ENCODE measurements at regions not wholly inside any gene's neighbourhood (a gene's known extent, or its start where the extent isn't known, plus 50 kb on each side); places are given as distances from the start of the nearest gene placed in this dataset.

- Histone ChIP-seq H2AFZ (no peak overlapping the region), H3K27ac (no peak overlapping the region), H3K27me3 (ENCODE audit: control insufficient read depth, insufficient read depth, low read length) (no peaks in the 10 kb centered on the region)
Observed at GRCh38 chr20:39181490-39181889, 219.3 kb downstream of the DHX35 start.

GRCh38 chr20:39176457-39176856, 214.3 kb downstream of the DHX35 start:
- no peak overlapping the region for H3K4me2 ChIP-seq (ENCODE audit: low read length)
- peaks cover 16% of the 10 kb centered on the region for H3K4me1 ChIP-seq
- TF ChIP-seq CTCF (IDR thresholded peaks at IDR 0.05), result no peak
- no peaks in the 10 kb centered on the region for H3K9me3 ChIP-seq (ENCODE audit: control insufficient read depth, low read length)
- H3K4me3 ChIP-seq (ENCODE audit: low read depth, low read length), result no peak overlapping the region
- no peaks in the 10 kb centered on the region for H3K36me3 ChIP-seq (ENCODE audit: control insufficient read depth, insufficient read depth, low read length)
- no peaks in the 10 kb centered on the region for H3K79me2 ChIP-seq
- no peak overlapping the region for H3K9ac ChIP-seq
- H2AFZ ChIP-seq, result no peak overlapping the region
- H3K27me3 ChIP-seq (ENCODE audit: control insufficient read depth, insufficient read depth, low read length), result no peaks in the 10 kb centered on the region
- no peak overlapping the region for H3K27ac ChIP-seq

More at GRCh38 chr20:39181490-39181889, 219.3 kb downstream of the DHX35 start:
- TF ChIP-seq CTCF (IDR thresholded peaks at IDR 0.05), result no peak
- no peak overlapping the region for H3K4me2 ChIP-seq (ENCODE audit: low read length)
- peaks cover 16% of the 10 kb centered on the region for H3K4me1 ChIP-seq
- H3K4me3 ChIP-seq (ENCODE audit: low read depth, low read length), result no peak overlapping the region
- no peaks in the 10 kb centered on the region for H3K9me3 ChIP-seq (ENCODE audit: control insufficient read depth, low read length)
- H3K36me3 ChIP-seq (ENCODE audit: control insufficient read depth, insufficient read depth, low read length), result no peaks in the 10 kb centered on the region
- H3K9ac ChIP-seq, result no peak overlapping the region
- no peaks in the 10 kb centered on the region for H3K79me2 ChIP-seq

GRCh38 chr20:39170896-39171463, 208.8 kb downstream of the DHX35 start:
- H2AFZ ChIP-seq, result no peak overlapping the region
- no peak for TF ChIP-seq CTCF (IDR thresholded peaks at IDR 0.05)
- no peak overlapping the region for H3K4me2 ChIP-seq (ENCODE audit: low read length)
- H3K9me3 ChIP-seq (ENCODE audit: control insufficient read depth, low read length), result no peaks in the 10 kb centered on the region
- no peak overlapping the region for H3K4me3 ChIP-seq (ENCODE audit: low read depth, low read length)
- no peak overlapping the region for H3K27ac ChIP-seq
- H3K27me3 ChIP-seq (ENCODE audit: control insufficient read depth, insufficient read depth, low read length), result no peaks in the 10 kb centered on the region
- H3K36me3 ChIP-seq (ENCODE audit: control insufficient read depth, insufficient read depth, low read length), result no peaks in the 10 kb centered on the region
- no peak overlapping the region for H3K9ac ChIP-seq
- no peaks in the 10 kb centered on the region for H3K4me1 ChIP-seq
- no peaks in the 10 kb centered on the region for H3K79me2 ChIP-seq

- Histone ChIP-seq H3K27me3 (ENCODE audit: control insufficient read depth, insufficient read depth, low read length) (no peaks in the 10 kb centered on the region), H3K9me3 (ENCODE audit: control insufficient read depth, low read length) (no peaks in the 10 kb centered on the region), H3K79me2 (no peaks in the 10 kb centered on the region), H3K36me3 (ENCODE audit: control insufficient read depth, insufficient read depth, low read length) (no peaks in the 10 kb centered on the region), H3K9ac (no peak overlapping the region), H3K27ac (peak overlapping the region; percentile 15), H3K4me1 (peaks cover 15% of the 10 kb centered on the region), H3K4me2 (ENCODE audit: low read length) (no peak overlapping the region), H2AFZ (peak overlapping the region; percentile 40), H3K4me3 (ENCODE audit: low read depth, low read length) (no peak overlapping the region)
- no peak for TF ChIP-seq CTCF (IDR thresholded peaks at IDR 0.05)
Observed at GRCh38 chr20:39165099-39165498, 203.0 kb downstream of the DHX35 start.

- Histone ChIP-seq H3K79me2 (no peaks in the 10 kb centered on the region), H3K27me3 (ENCODE audit: control insufficient read depth, insufficient read depth, low read length) (no peaks in the 10 kb centered on the region), H3K4me2 (ENCODE audit: low read length) (no peak overlapping the region), H3K4me3 (ENCODE audit: low read depth, low read length) (no peak overlapping the region), H3K9ac (no peak overlapping the region), H3K4me1 (peaks cover 16% of the 10 kb centered on the region), H3K36me3 (ENCODE audit: control insufficient read depth, insufficient read depth, low read length) (no peaks in the 10 kb centered on the region), H3K9me3 (ENCODE audit: control insufficient read depth, low read length) (no peaks in the 10 kb centered on the region), H3K27ac (peak overlapping the region; percentile 15), H2AFZ (peak overlapping the region; percentile 40)
- TF ChIP-seq CTCF (IDR thresholded peaks at IDR 0.05), result no peak
Observed at GRCh38 chr20:39164642-39165041, 202.5 kb downstream of the DHX35 start.

Measured in parathyroid adenoma (tissue), 2 donors.